GM12878 (cell line): ENCODE measurements at regions not wholly inside any gene's neighbourhood (a gene's known extent, or its start where the extent isn't known, plus 50 kb on each side); places are given as distances from the start of the nearest gene placed in this dataset.

Experiments
- ATAC-seq: fragments of 200-7000 bp; cut with Tn5 transposase; 3 replicates; pipeline ENCODE4 v1.9.1; 2020; ENCODE audit warnings: mild to moderate bottlenecking, moderate library complexity
- BruUV-seq: library from RNA; stranded (reverse); fragments of 400-500 nt; replicated peaks from 2 replicates; lab custom pipeline; 2021; lab: Mats Ljungman, UMichigan
- CTCF ChIA-PET: fragments of 300-600 bp; sonication (Branson Sonifier 250); formaldehyde crosslinking; extraction: SDS; loops from one replicate; lab custom pipeline; 2021; ENCODE audit warnings: inconsistent platforms; lab: Yijun Ruan, JAX
- POLR2A ChIA-PET: fragments of 350-600 bp; formaldehyde crosslinking; extraction: SDS; loops from one replicate; lab custom pipeline; 2021; ENCODE audit warnings: inconsistent platforms; lab: Charles Lee
- RAD21 ChIA-PET: fragments of 300-600 bp; sonication (Branson Sonifier 250); formaldehyde crosslinking; loops from one replicate; lab custom pipeline; 2023; ENCODE audit warnings: antibody characterized with exemption; ENCODE audit not compliant: unreplicated experiment; lab: Charles Lee
- SMC1A ChIA-PET: fragments of 300-600 bp; sonication (Branson Sonifier 250); formaldehyde crosslinking; loops from one replicate; lab custom pipeline; 2023; ENCODE audit not compliant: unreplicated experiment, uncharacterized antibody; lab: Charles Lee
- DNase-seq: peaks from one replicate; pipeline ENCODE4 v3.0.0-alpha.2; 2011; ENCODE audit warnings: low read depth, low spot score
- FAIRE-seq: peaks from 3 replicates; lab custom pipeline; 2011; peaks lifted over from hg19 to GRCh38; lab: Jason Lieb, UNC
- H2AFZ ChIP-seq: 2 replicates; pipeline ENCODE4 v1.6.0; 2011; ENCODE audit warnings: low read depth, low read length, control low read depth; ENCODE audit not compliant: control insufficient read depth
- H3K27ac ChIP-seq: 2 replicates; pipeline ENCODE4 v1.5.1; 2011; ENCODE audit warnings: control low read depth; ENCODE audit not compliant: control insufficient read depth, insufficient read depth
- H3K27me3 ChIP-seq, 2 experiments: replicated peaks in 1 of 2; 2 replicates each; pipeline versions ENCODE4 v1.6.0 to v1.6.1; 2011; ENCODE audit warnings: low read length in 1 of 2; ENCODE audit not compliant: control insufficient read depth in 2 of 2, insufficient read depth in 2 of 2
- H3K36me3 ChIP-seq, 2 experiments: 2 replicates each; pipeline ENCODE4 v1.5.1; 2011; ENCODE audit warnings: low read length in 1 of 2; ENCODE audit not compliant: control insufficient read depth in 2 of 2, insufficient read depth in 2 of 2
- H3K4me1 ChIP-seq: 2 replicates; pipeline ENCODE4 v1.6.1; 2011; ENCODE audit warnings: mild to moderate bottlenecking, low read length, moderate library complexity, mixed read lengths; ENCODE audit not compliant: control insufficient read depth, insufficient read depth
- H3K4me2 ChIP-seq: 2 replicates; pipeline ENCODE4 v1.6.0; 2011; ENCODE audit warnings: control low read depth; ENCODE audit not compliant: control insufficient read depth, insufficient read depth
- H3K4me3 ChIP-seq: fragments of 200-600 bp; sonication (generic); 2 replicates; pipeline ENCODE4 v1.5.1; 2016
- H3K79me2 ChIP-seq: 2 replicates; pipeline ENCODE4 v1.6.0; 2011; ENCODE audit warnings: low read length; ENCODE audit not compliant: control insufficient read depth, insufficient read depth
- H3K9ac ChIP-seq: 2 replicates; pipeline ENCODE4 v1.8.0; 2011; ENCODE audit warnings: low read length, control low read depth, mixed read lengths; ENCODE audit not compliant: control insufficient read depth, insufficient read depth
- H3K9me3 ChIP-seq: replicated peaks from 3 replicates; pipeline ENCODE4 v1.5.1; 2011; ENCODE audit warnings: mild to moderate bottlenecking, low read length; ENCODE audit not compliant: control insufficient read depth, insufficient read depth
- H4K20me1 ChIP-seq: 2 replicates; pipeline ENCODE4 v1.6.0; 2011; ENCODE audit not compliant: control insufficient read depth, insufficient read depth
- CREB1 ChIP-seq: IDR thresholded peaks from 2 replicates; pipeline ENCODE4 v1.6.1; 2012; ENCODE audit warnings: low read depth, mild to moderate bottlenecking, inconsistent platforms
- CREM ChIP-seq: IDR thresholded peaks from 2 replicates; pipeline ENCODE4 v1.6.1; 2014; ENCODE audit warnings: antibody characterized with exemption, low read depth
- NFIC ChIP-seq: IDR thresholded peaks from 2 replicates; pipeline ENCODE4 v1.6.1; 2012; ENCODE audit warnings: low read depth, mild to moderate bottlenecking, inconsistent platforms, low read length, moderate library complexity
- NR2C2 ChIP-seq: IDR thresholded peaks from 2 replicates; pipeline ENCODE4 v1.6.1; 2011; ENCODE audit warnings: borderline replicate concordance, low read depth; ENCODE audit not compliant: control insufficient read depth, insufficient read length
- PAX8 ChIP-seq: fragments of 450-650 bp; IDR thresholded peaks from 2 replicates; pipeline ENCODE4 v1.6.1; 2017; ENCODE audit warnings: mild to moderate bottlenecking, moderate library complexity
- RAD51 ChIP-seq: fragments of 450-650 bp; IDR thresholded peaks from 2 replicates; pipeline ENCODE4 v1.6.1; 2016; ENCODE audit warnings: moderate library complexity, mild to moderate bottlenecking, inconsistent platforms
- SMARCA5 ChIP-seq: fragments of 450-650 bp; IDR thresholded peaks from 2 replicates; pipeline ENCODE4 v1.6.1; 2017; ENCODE audit warnings: mild to moderate bottlenecking
- SRF ChIP-seq, 2 experiments: IDR thresholded peaks; 2 replicates each; pipeline ENCODE4 v1.6.1; 2011; ENCODE audit warnings: low read depth in 2 of 2, low read length in 2 of 2, mild to moderate bottlenecking in 1 of 2, moderate library complexity in 1 of 2
- TCF3 ChIP-seq: IDR thresholded peaks from 2 replicates; pipeline ENCODE4 v1.6.1; 2012; ENCODE audit warnings: low read depth, mild to moderate bottlenecking, low read length, borderline replicate concordance; ENCODE audit not compliant: insufficient read depth
- ZBTB33 ChIP-seq: fragments of 450-650 bp; IDR thresholded peaks from 2 replicates; pipeline ENCODE4 v1.6.1; 2017; ENCODE audit warnings: mild to moderate bottlenecking
- ZNF207 ChIP-seq: fragments of 450-650 bp; IDR thresholded peaks from 2 replicates; pipeline ENCODE4 v1.6.1; 2014; ENCODE audit warnings: antibody characterized with exemption, mild to moderate bottlenecking, borderline replicate concordance
- ZSCAN29 ChIP-seq: fragments of 450-650 bp; IDR thresholded peaks from 2 replicates; pipeline ENCODE4 v1.6.1; 2017; ENCODE audit warnings: mild to moderate bottlenecking, moderate library complexity
- WGBS: methylation state at CpG from one replicate; pipeline ENCODE4 v1.1.6; 2016; ENCODE audit warnings: low lambda C conversion rate; ENCODE audit not compliant: insufficient replicate concordance, insufficient coverage; ENCODE audit errors: missing lambda C conversion rate; 5-methylcytosine and 5-hydroxymethylcytosine counted together
- in situ Hi-C: fragments of 300-500 bp; cut with MboI; formaldehyde crosslinking; loops from 9 replicates; pipeline ENCODE4 v1.14.3; 2018; ENCODE audit warnings: mixed read lengths
- intact Hi-C: fragments of 100-400 bp; cut with micrococcal nuclease; formaldehyde crosslinking; loops from one replicate; pipeline ENCODE4 v1.14.2; 2022; ENCODE audit not compliant: unreplicated experiment

- no peak for DNase-seq
- intact Hi-C loops: no loop called here
- no peak overlapping the region for H2AFZ ChIP-seq
- ATAC-seq: no peak
- in situ Hi-C loops: no loop called here
- no peaks in the 10 kb centered on the region for H3K4me1 ChIP-seq
- H3K4me3 ChIP-seq: no peak overlapping the region
- no peak overlapping the region for H3K27ac ChIP-seq
- no TSS peak for BruUV-seq
- no peaks in the 10 kb centered on the region for H3K9me3 ChIP-seq
- POLR2A ChIA-PET: no interaction called here
- CTCF ChIA-PET: no interaction called here
- H3K4me2 ChIP-seq: no peak overlapping the region
- H3K27me3 ChIP-seq: no peaks in the 10 kb centered on the region
- no peak overlapping the region for H3K9ac ChIP-seq
- RAD21 ChIA-PET: no interaction called here
- WGBS: 27% methylated on average over 1 of the region's 1 CpG
- no peak for FAIRE-seq
- TF ChIP-seq ZBTB33: no peak
- no peak for TF ChIP-seq SMARCA5
- no peak for TF ChIP-seq PAX8
- no peak for TF ChIP-seq CREM
- no peak for TF ChIP-seq NFIC
- TF ChIP-seq ZNF207: no peak
- TF ChIP-seq TCF3: no peak
- TF ChIP-seq CREB1: no peak
- no peak for TF ChIP-seq SRF (IDR thresholded peaks at IDR 0.05; ENCODE audit: low read depth in 2 of 2, low read length in 2 of 2)
- TF ChIP-seq ZSCAN29: no peak
- TF ChIP-seq RAD51: no peak
- no peak for TF ChIP-seq NR2C2
- TF ChIP-seq, all 136 proteins: peak for 0
- Histone ChIP-seq H4K20me1 (no peaks in the 10 kb centered on the region), H3K36me3 (no peaks in the 10 kb centered on the region), H3K79me2 (no peaks in the 10 kb centered on the region)
- SMC1A ChIA-PET: interaction anchor here (1.5 kb wide), 1 partner anchor 41 kb away, joined by 3 read pairs; no protein-coding TSS in a partner anchor
Measured at GRCh38 chrX:148268673-148269072, 231.7 kb upstream of the AFF2 start.
